ENCODE measurements at regions not wholly inside any gene's neighbourhood (a gene's known extent, or its start where the extent isn't known, plus 50 kb on each side); places are given as distances from the start of the nearest gene placed in this dataset.

- H3K9me3 ChIP-seq (ENCODE audit: control insufficient read depth, low read length, poor library complexity, severe bottlenecking): no peaks in the 10 kb centered on the region
- H3K4me3 Mint-ChIP-seq: no peak overlapping the region
- ATAC-seq (no peak), DNase-seq (no peak)
- no peaks in the 10 kb centered on the region for H3K36me3 Mint-ChIP-seq (ENCODE audit: low read depth)
- no peak overlapping the region for H3K27ac Mint-ChIP-seq
- no peaks in the 10 kb centered on the region for H3K27me3 Mint-ChIP-seq
- no peaks in the 10 kb centered on the region for H3K4me1 Mint-ChIP-seq
Observed at GRCh38 chr18:61719671-61720070, 173.1 kb downstream of the RNF152 start.

- H3K36me3 Mint-ChIP-seq (ENCODE audit: low read depth): no peaks in the 10 kb centered on the region
- H3K4me1 Mint-ChIP-seq: no peaks in the 10 kb centered on the region
- H3K4me3 Mint-ChIP-seq: no peak overlapping the region
- H3K9me3 ChIP-seq (ENCODE audit: control insufficient read depth, low read length, poor library complexity, severe bottlenecking): no peaks in the 10 kb centered on the region
- no peak overlapping the region for H3K27ac Mint-ChIP-seq
- no peak for ATAC-seq
- DNase-seq: no peak
- H3K27me3 Mint-ChIP-seq: no peaks in the 10 kb centered on the region
Observed at GRCh38 chr18:61718944-61719343, 173.9 kb downstream of the RNF152 start.

- Mint-ChIP-seq H3K36me3 (ENCODE audit: low read depth) (no peaks in the 10 kb centered on the region), H3K4me1 (no peaks in the 10 kb centered on the region), H3K27me3 (no peaks in the 10 kb centered on the region), H3K4me3 (no peak overlapping the region), H3K27ac (no peak overlapping the region)
- H3K9me3 ChIP-seq (ENCODE audit: control insufficient read depth, low read length, poor library complexity, severe bottlenecking): no peaks in the 10 kb centered on the region
- DNase-seq: no peak
- no peak for ATAC-seq
Observed at GRCh38 chr18:61714421-61714820, 178.4 kb downstream of the RNF152 start.

GRCh38 chr18:61713502-61713901 lies 179.3 kb downstream of the RNF152 start:
- H3K9me3 ChIP-seq (ENCODE audit: control insufficient read depth, low read length, poor library complexity, severe bottlenecking): no peaks in the 10 kb centered on the region
- Mint-ChIP-seq H3K27ac (no peak overlapping the region), H3K27me3 (peaks cover under 1% of the 10 kb centered on the region), H3K4me1 (no peaks in the 10 kb centered on the region), H3K36me3 (ENCODE audit: low read depth) (no peaks in the 10 kb centered on the region), H3K4me3 (no peak overlapping the region)
- no peak for DNase-seq
- no peak for ATAC-seq

GRCh38 chr18:61710082-61710620 lies 182.7 kb downstream of the RNF152 start:
- peaks cover 2% of the 10 kb centered on the region for H3K36me3 Mint-ChIP-seq (ENCODE audit: low read depth)
- peaks cover 21% of the 10 kb centered on the region for H3K27me3 Mint-ChIP-seq
- ATAC-seq: no peak
- no peak for DNase-seq
- H3K27ac Mint-ChIP-seq: no peak overlapping the region
- H3K9me3 ChIP-seq (ENCODE audit: control insufficient read depth, low read length, poor library complexity, severe bottlenecking): no peaks in the 10 kb centered on the region
- peaks cover 2% of the 10 kb centered on the region for H3K4me1 Mint-ChIP-seq
- no peak overlapping the region for H3K4me3 Mint-ChIP-seq

GRCh38 chr18:61706276-61706915 lies 186.4 kb downstream of the RNF152 start:
- Mint-ChIP-seq H3K27ac (no peak overlapping the region), H3K36me3 (ENCODE audit: low read depth) (peaks cover 2% of the 10 kb centered on the region), H3K4me1 (peaks cover 2% of the 10 kb centered on the region), H3K4me3 (no peak overlapping the region), H3K27me3 (peaks cover 21% of the 10 kb centered on the region)
- ATAC-seq: no peak
- DNase-seq: no peak
- H3K9me3 ChIP-seq (ENCODE audit: control insufficient read depth, low read length, poor library complexity, severe bottlenecking): no peaks in the 10 kb centered on the region

- Mint-ChIP-seq H3K4me3 (no peak overlapping the region), H3K36me3 (ENCODE audit: low read depth) (peaks cover 2% of the 10 kb centered on the region), H3K27ac (no peak overlapping the region), H3K4me1 (peaks cover 2% of the 10 kb centered on the region), H3K27me3 (peaks cover 28% of the 10 kb centered on the region)
- no peak for ATAC-seq
- no peak for DNase-seq
- H3K9me3 ChIP-seq (ENCODE audit: control insufficient read depth, low read length, poor library complexity, severe bottlenecking): no peaks in the 10 kb centered on the region
Observed at GRCh38 chr18:61703508-61703907, 189.3 kb downstream of the RNF152 start.

GRCh38 chr18:61702007-61702406 lies 190.8 kb downstream of the RNF152 start:
- peaks cover 13% of the 10 kb centered on the region for H3K27me3 Mint-ChIP-seq
- H3K4me3 Mint-ChIP-seq: no peak overlapping the region
- no peak overlapping the region for H3K27ac Mint-ChIP-seq
- DNase-seq (no peak), ATAC-seq (no peak)
- no peaks in the 10 kb centered on the region for H3K4me1 Mint-ChIP-seq
- H3K9me3 ChIP-seq (ENCODE audit: control insufficient read depth, low read length, poor library complexity, severe bottlenecking): no peaks in the 10 kb centered on the region
- H3K36me3 Mint-ChIP-seq (ENCODE audit: low read depth): no peaks in the 10 kb centered on the region

- peaks cover 8% of the 10 kb centered on the region for H3K27me3 Mint-ChIP-seq
- H3K27ac Mint-ChIP-seq: no peak overlapping the region
- H3K4me1 Mint-ChIP-seq: no peaks in the 10 kb centered on the region
- H3K4me3 Mint-ChIP-seq: no peak overlapping the region
- no peaks in the 10 kb centered on the region for H3K9me3 ChIP-seq (ENCODE audit: control insufficient read depth, low read length, poor library complexity, severe bottlenecking)
- H3K36me3 Mint-ChIP-seq (ENCODE audit: low read depth): no peaks in the 10 kb centered on the region
- no peak for DNase-seq
- no peak for ATAC-seq
Observed at GRCh38 chr18:61699397-61700110, 193.3 kb downstream of the RNF152 start.

- Mint-ChIP-seq H3K27me3 (peaks cover 8% of the 10 kb centered on the region), H3K4me3 (no peak overlapping the region), H3K36me3 (ENCODE audit: low read depth) (no peaks in the 10 kb centered on the region), H3K27ac (no peak overlapping the region), H3K4me1 (no peaks in the 10 kb centered on the region)
- no peaks in the 10 kb centered on the region for H3K9me3 ChIP-seq (ENCODE audit: control insufficient read depth, low read length, poor library complexity, severe bottlenecking)
- ATAC-seq (no peak), DNase-seq (no peak)
Observed at GRCh38 chr18:61697306-61697909, 195.4 kb downstream of the RNF152 start.

- H3K9me3 ChIP-seq (ENCODE audit: control insufficient read depth, low read length, poor library complexity, severe bottlenecking): no peaks in the 10 kb centered on the region
- H3K27me3 Mint-ChIP-seq: peaks cover 12% of the 10 kb centered on the region
- H3K4me1 Mint-ChIP-seq: no peaks in the 10 kb centered on the region
- no peak overlapping the region for H3K4me3 Mint-ChIP-seq
- H3K36me3 Mint-ChIP-seq (ENCODE audit: low read depth): no peaks in the 10 kb centered on the region
- DNase-seq: no peak
- no peak overlapping the region for H3K27ac Mint-ChIP-seq
- ATAC-seq: no peak
Observed at GRCh38 chr18:61694236-61694635, 198.6 kb downstream of the RNF152 start.

GRCh38 chr18:61690418-61691138 lies 202.2 kb downstream of the RNF152 start:
- H3K9me3 ChIP-seq (ENCODE audit: control insufficient read depth, low read length, poor library complexity, severe bottlenecking): no peaks in the 10 kb centered on the region
- H3K27ac Mint-ChIP-seq: no peak overlapping the region
- no peaks in the 10 kb centered on the region for H3K36me3 Mint-ChIP-seq (ENCODE audit: low read depth)
- no peaks in the 10 kb centered on the region for H3K4me1 Mint-ChIP-seq
- ATAC-seq: no peak
- no peak overlapping the region for H3K4me3 Mint-ChIP-seq
- peaks cover 5% of the 10 kb centered on the region for H3K27me3 Mint-ChIP-seq
- no peak for DNase-seq

- no peak for DNase-seq
- Mint-ChIP-seq H3K27ac (no peak overlapping the region), H3K36me3 (ENCODE audit: low read depth) (no peaks in the 10 kb centered on the region), H3K4me3 (no peak overlapping the region), H3K27me3 (peaks cover 5% of the 10 kb centered on the region), H3K4me1 (no peaks in the 10 kb centered on the region)
- no peak for ATAC-seq
- H3K9me3 ChIP-seq (ENCODE audit: control insufficient read depth, low read length, poor library complexity, severe bottlenecking): no peaks in the 10 kb centered on the region
Observed at GRCh38 chr18:61687317-61687716, 205.5 kb downstream of the RNF152 start.

Measured in T-helper 17 cell (primary cell).